GM21786 (cell line): ENCODE measurements at regions not wholly inside any gene's neighbourhood (a gene's known extent, or its start where the extent isn't known, plus 50 kb on each side); places are given as distances from the start of the nearest gene placed in this dataset.
A peak's percentile ranks its signal among the peaks of the same experiment; 100 is the strongest.
"Not testable (repeated sequence)": the region's sequence is repeated elsewhere in the genome, so short reads cannot be mapped to it uniquely, and the experiment has no call there.

Experiments
- ATAC-seq: cut with Tn5 transposase; IDR thresholded peaks from one replicate; pipeline ENCODE4 v1.9.1; 2021; ENCODE audit not compliant: unreplicated experiment

DNA sequence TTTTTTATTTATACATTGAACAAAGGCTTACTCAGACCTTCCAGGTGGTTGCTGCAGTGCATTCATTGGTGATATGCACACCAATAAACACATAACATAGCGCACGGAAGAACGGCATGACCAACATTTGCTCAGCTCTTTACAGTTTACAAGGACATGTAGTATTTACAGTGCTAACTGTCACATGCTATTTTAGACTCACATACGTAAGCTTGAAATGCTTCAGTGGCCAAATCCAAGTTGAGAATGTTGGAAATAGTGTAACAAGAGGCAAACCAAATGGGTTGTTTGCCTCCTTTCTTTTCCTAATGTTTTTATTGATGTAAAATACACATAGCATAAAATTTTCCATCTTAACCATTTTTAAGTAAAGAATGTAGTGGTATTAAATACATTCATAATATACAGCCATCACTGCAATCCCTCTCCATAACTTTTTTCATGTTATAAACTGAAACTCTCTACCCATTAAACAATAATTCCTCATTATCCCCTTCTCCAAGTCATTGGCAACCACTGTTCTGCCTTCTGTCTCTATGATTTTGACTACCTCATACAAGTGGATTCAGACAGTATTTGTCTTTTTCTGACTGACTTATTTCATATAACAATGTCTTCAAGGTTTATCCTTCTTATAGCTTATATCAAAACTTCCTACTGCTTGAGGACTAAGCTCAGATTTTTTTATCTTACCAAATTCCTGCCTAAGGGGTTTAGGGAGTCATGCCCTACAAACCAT, 1722.9 kb upstream of the AGA start:
- no peak for ATAC-seq

GRCh38 chr4:179165862-179166261, 1723.6 kb upstream of the AGA start:
- no peak for ATAC-seq

DNA sequence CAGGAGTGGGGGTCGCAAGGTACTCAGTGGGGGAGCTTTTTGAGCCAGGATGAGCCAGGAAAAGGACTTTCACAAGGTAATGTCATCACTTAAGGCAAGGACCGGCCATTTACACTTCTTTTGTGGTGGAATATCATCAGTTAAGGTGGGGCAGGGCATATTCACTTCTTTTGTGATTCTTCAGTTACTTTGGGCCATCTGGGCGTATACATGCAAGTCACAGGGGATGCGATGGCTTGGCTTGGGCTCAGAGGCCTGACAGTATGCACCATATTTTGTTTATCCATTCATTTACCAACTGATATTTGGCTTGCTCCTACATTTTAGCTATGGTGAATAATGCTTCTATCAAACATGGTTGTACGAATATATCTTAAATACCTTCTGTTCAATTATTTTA, 1728.1 kb upstream of the AGA start:
- not testable (repeated sequence) for ATAC-seq

DNA sequence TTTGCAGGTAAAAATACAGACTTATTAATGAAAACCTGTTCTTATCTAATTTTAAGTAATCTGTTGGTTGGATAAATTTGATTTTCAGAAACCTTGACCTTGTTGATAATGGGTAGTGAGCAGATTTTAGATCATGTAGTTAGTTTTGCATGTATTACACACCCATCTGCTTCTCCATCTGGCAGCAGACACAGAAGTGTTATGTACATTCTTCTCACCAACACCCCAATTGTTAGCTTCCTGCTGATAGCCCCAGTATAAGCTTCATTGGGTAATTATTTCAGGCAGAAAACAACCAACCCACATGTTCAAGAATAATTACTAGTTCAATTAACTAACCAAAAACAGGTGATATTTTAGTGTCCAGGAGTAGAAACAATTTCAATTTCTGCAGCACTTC, 1740.5 kb upstream of the AGA start:
- no peak for ATAC-seq

GRCh38 chr4:179195887-179196286, 1753.7 kb upstream of the AGA start:
- ATAC-seq = no peak

GRCh38 chr4:179196511-179196910, 1754.3 kb upstream of the AGA start:
- ATAC-seq = no peak

DNA sequence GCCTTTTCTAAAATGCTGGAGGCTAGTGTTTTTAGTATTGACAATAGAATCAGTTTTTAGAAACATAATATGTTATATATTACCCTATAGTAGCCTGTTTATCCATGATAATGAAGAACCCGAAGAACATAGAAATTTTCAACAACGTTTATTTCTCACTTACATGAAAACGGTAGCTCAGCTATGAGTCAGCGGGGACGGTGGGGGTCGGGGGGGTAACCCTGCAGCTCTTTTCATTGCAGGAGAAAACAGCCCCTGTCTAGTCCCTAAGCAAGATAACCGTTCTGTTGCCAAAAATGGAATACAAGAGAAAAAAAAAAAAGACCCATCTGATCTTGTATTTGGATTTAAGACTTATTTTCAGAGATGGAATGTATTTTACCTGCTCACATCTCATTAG, 1758.4 kb upstream of the AGA start:
- no peak for ATAC-seq

DNA sequence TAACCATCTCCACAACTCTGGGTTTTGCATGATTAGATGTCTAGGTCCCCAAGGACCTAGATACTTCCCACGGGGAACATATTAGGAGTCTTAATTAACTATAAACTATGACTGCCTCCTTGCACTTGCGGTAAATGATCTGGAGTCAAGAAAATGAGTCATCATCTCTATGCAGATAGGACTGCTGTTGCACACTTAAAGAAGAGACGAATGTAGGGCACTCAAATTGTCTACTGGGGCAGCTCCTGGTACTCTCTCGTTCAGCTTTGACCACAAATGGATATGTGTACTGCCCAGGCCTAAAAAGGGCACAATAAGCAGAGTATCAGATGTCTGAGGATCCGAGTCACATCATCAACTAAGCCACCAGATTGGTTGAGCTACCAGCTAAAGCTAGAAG, 1783.4 kb upstream of the AGA start:
- no peak for ATAC-seq

DNA sequence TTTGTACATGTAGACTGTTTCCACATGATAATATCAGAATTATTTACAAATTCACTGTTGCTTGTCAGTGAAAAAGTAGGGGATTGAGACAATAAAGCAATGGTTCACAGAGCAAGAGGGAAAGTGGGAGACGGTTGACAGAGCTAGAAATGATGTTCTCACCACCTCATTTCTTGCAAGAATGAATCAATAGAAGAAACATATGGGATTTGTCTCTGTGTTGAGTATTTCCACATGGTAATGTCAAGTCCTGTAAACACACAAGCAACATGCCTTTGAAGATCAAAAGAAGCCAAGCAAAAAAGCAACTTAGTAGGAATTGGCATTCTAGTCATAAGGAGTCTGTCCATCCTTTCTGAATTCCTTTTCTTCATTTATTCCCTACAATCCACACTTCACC, 1806.6 kb upstream of the AGA start:
- ATAC-seq = no peak

DNA sequence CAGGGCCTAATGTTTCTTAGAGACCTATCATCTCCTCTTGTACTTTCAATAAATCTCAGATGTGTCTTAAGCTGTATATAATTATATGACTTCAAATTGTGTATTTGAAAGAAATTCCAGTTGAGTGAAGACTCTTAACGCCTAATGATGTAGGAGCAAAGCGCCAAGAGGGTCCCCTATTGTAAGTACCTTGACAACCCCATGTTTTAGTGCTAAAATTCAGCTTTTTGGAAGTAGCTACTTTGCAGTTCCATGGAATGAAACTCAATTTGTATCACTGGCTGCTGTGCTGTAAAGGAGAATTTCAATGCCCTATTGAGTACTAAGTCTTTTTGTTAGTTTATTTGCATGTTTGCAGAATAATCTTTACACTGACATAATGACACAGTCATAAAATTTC, 1826.6 kb upstream of the AGA start:
- ATAC-seq = no peak

GRCh38 chr4:179272282-179272681, 1830.0 kb upstream of the AGA start:
- ATAC-seq = no peak

DNA sequence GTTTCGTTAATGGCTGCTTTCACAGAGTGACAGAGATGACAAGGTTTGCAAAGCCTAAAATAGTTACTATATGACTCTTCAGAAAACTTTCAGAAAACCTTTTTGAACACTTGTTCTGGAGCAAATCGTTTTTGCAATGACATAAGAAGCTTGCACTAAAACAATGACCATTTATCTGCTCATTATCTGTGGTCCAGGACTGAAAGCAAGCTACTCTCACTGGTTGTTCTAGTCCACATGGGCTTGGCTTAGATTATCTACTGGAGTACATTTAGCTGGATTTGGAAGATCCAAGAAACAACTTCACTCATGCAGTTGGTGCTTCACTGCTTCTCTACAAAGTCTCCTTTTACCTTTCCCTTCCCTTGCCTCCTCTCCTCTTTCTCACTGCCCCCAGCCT, 1836.4 kb upstream of the AGA start:
- no peak for ATAC-seq

- ATAC-seq = no peak
Observed at GRCh38 chr4:179285696-179286095, 1843.5 kb upstream of the AGA start.

DNA sequence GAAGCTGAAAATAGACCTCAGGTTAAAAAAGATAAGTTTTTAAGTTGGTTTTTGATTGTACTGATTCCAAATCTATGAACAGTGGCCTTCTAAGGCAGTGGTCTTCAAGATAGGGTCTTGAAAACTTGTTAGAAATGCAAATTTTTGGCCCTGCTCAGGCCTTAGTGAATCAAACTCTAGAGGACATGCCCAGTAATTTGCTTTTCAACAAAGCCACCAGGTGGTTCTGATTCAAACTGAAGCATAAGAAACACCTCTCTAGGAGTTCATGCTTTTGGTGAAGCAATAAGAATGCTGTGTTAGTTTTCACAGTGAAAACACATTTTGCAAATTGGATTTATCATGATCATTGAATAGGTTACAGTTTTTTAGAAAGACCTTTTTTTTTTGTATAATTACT, 1849.4 kb upstream of the AGA start:
- ATAC-seq = no peak

DNA sequence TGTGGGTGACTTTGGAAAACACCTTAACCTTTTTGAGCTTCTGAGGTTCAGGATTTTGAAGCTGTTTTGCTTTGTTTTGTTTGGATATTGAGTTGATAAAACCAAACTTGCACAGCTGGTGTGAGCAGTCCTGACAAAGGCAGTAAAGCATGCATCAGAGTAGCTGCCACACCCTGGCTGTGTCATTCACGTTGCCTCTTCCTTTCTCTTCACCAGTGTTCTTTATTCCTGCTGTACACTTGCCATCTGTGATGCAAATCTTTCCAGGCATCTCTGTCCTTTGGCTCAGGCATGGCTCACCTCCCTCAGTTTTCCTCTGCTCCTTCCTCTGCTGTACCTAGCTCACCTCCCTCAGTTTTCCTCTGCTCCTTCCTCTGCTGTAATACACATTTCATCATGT, 1850.2 kb upstream of the AGA start:
- ATAC-seq = no peak

- peak; percentile 98 for ATAC-seq
Observed at GRCh38 chr4:179307297-179308136, 1865.3 kb upstream of the AGA start.

- ATAC-seq = no peak
Observed at GRCh38 chr4:179313823-179314222, 1871.6 kb upstream of the AGA start.

DNA sequence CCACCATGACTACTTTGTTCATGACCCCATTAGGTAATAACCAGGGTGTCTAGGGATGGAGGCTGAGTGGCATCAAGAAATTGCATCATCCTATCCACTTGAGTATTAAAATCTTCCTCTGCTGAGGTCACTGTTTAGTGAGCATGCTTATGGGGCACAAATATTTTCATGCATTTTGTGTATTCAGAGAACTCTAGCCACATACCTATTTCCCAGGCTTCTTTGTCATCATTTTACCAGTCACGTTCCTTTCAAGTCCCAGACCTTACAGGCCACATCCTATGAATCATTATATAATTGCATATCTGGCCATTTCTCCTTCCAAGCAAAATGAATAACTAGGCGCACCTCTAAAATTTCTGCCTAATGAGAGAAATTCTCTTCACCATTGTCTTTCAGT, 1882.9 kb upstream of the AGA start:
- no peak for ATAC-seq

- ATAC-seq = no peak
Observed at GRCh38 chr4:179328627-179329026, 1886.4 kb upstream of the AGA start.

GRCh38 chr4:179331362-179331761, 1889.1 kb upstream of the AGA start:
- ATAC-seq = no peak

GRCh38 chr4:179344861-179345260, 1902.6 kb upstream of the AGA start:
- ATAC-seq = no peak

DNA sequence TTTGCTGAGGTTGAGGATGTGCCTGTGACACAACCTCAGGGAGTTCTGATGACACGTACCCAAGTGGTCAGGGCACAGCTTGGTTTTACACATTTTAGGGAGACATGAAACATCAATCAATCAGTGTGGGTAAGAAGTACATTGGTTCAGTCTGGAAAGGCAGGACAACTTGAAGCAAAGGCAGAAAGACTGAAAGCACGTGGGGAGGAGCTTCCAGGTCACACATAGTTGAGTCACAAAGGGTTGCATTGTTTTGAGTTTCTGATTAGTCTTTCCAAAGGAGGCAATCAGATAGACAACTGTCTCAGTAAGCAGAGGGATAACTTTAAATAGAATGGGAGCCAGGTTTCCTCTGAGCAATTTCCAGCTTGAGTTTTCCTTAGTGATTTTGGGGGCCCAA, 1910.0 kb upstream of the AGA start:
- no peak for ATAC-seq

- ATAC-seq = no peak
Observed at GRCh38 chr4:179353786-179354185, 1911.5 kb upstream of the AGA start.
